H1 (cell line): ENCODE measurements at regions not wholly inside any gene's neighbourhood (a gene's known extent, or its start where the extent isn't known, plus 50 kb on each side); places are given as distances from the start of the nearest gene placed in this dataset.

Experiments
- BRCA1 ChIP-seq: IDR thresholded peaks from 2 replicates; pipeline ENCODE4 v1.6.1; 2012; ENCODE audit warnings: low read depth, low read length, improper control_type of control experiment
- CREB1 ChIP-seq: IDR thresholded peaks from 2 replicates; pipeline ENCODE4 v1.6.1; 2012; ENCODE audit warnings: inconsistent platforms
- GABPA ChIP-seq: IDR thresholded peaks from 2 replicates; pipeline ENCODE4 v1.6.1; 2011; ENCODE audit warnings: mild to moderate bottlenecking, low read length, moderate library complexity, borderline replicate concordance; ENCODE audit not compliant: insufficient read depth
- KDM1A ChIP-seq: fragments of 200-600, 300-600 bp; sonication (generic); IDR thresholded peaks from 2 replicates; pipeline ENCODE4 v1.7.1; 2016; ENCODE audit warnings: mild to moderate bottlenecking, low read length, borderline replicate concordance
- POLR2A ChIP-seq, 2 experiments: IDR thresholded peaks; 1 replicate in 1 of 2; 2 replicates in 1 of 2; pipeline ENCODE4 v1.6.1; 2011; ENCODE audit warnings: low read depth in 2 of 2, low read length in 2 of 2, mild to moderate bottlenecking in 2 of 2; ENCODE audit errors: control extremely low read depth in 1 of 2
- POLR2AphosphoS5 ChIP-seq: IDR thresholded peaks from 2 replicates; pipeline ENCODE4 v1.6.1; 2011; ENCODE audit warnings: low read depth, low read length
- SIX5 ChIP-seq: IDR thresholded peaks from 2 replicates; pipeline ENCODE4 v1.6.1; 2011; ENCODE audit warnings: mild to moderate bottlenecking, low read depth, low read length
- USF2 ChIP-seq: IDR thresholded peaks from 2 replicates; pipeline ENCODE4 v1.6.1; 2011; ENCODE audit warnings: low read length, improper control_type of control experiment
- YY1 ChIP-seq: IDR thresholded peaks from 2 replicates; pipeline ENCODE4 v1.6.1; 2011; ENCODE audit warnings: low read depth, mild to moderate bottlenecking, low read length
- TF ChIP-seq, protein P1 (sequence below), 3 experiments: IDR thresholded peaks; 1 replicate in 2 of 3; 2 replicates in 1 of 3; pipeline versions ENCODE4 v1.5.1 to v1.6.1; 2011; ENCODE audit warnings: low read length in 3 of 3, mild to moderate bottlenecking in 3 of 3, inconsistent platforms in 2 of 3, low read depth in 1 of 3, moderate library complexity in 1 of 3; ENCODE audit not compliant: insufficient read depth in 1 of 3; ENCODE audit errors: control extremely low read depth in 1 of 3

DNA sequence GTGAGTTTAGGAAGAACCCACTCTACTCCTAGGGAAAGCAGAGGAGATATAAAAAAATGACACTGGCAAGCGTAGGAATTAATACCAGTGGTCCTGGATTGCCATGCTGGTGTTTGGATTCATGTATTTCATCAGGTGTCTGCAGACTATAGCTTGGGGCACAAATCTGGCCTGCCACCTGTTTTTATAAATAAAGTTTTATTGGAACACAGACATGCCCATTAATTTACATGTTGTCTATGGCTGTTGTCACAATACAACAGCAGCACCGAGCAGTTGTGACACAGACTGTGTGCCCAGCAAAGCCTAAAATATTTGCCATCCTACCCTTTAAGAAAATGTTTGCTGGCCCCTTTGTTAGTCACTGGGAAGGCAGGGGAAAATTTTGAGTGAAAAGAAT, 553.2 kb downstream of the VRK1 start:
- TF ChIP-seq, protein P1, sequence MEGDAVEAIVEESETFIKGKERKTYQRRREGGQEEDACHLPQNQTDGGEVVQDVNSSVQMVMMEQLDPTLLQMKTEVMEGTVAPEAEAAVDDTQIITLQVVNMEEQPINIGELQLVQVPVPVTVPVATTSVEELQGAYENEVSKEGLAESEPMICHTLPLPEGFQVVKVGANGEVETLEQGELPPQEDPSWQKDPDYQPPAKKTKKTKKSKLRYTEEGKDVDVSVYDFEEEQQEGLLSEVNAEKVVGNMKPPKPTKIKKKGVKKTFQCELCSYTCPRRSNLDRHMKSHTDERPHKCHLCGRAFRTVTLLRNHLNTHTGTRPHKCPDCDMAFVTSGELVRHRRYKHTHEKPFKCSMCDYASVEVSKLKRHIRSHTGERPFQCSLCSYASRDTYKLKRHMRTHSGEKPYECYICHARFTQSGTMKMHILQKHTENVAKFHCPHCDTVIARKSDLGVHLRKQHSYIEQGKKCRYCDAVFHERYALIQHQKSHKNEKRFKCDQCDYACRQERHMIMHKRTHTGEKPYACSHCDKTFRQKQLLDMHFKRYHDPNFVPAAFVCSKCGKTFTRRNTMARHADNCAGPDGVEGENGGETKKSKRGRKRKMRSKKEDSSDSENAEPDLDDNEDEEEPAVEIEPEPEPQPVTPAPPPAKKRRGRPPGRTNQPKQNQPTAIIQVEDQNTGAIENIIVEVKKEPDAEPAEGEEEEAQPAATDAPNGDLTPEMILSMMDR (IDR thresholded peaks at IDR 0.05; ENCODE audit: control extremely low read depth in 1 of 3, insufficient read depth in 1 of 3, low read depth in 1 of 3, low read length in 3 of 3) = no peak
- TF ChIP-seq KDM1A = no peak
- TF ChIP-seq POLR2AphosphoS5 = no peak
- no peak for TF ChIP-seq BRCA1
- no peak for TF ChIP-seq SIX5
- TF ChIP-seq CREB1 = no peak
- TF ChIP-seq GABPA = no peak
- no peak for TF ChIP-seq USF2
- TF ChIP-seq YY1 = no peak
- no peak for TF ChIP-seq POLR2A (IDR thresholded peaks at IDR 0.05; ENCODE audit: control extremely low read depth in 1 of 2, low read depth in 2 of 2, low read length in 2 of 2)
